Activated T-helper 1 cell treated with anti-CD3 and anti-CD28 coated beads, Interleukin-12 subunit alpha, Interleukin-12 subunit beta, Interleukin-2, Interleukin-4 antibody, amounts not matched to agents 30 ng/mL and 10 ng/mL and 1 ng/mL, durations not matched to agents 14 hours and 24 hours and 36 hours (primary cell): ENCODE measurements at regions not wholly inside any gene's neighbourhood (a gene's known extent, or its start where the extent isn't known, plus 50 kb on each side); places are given as distances from the start of the nearest gene placed in this dataset.
A peak's percentile ranks its signal among the peaks of the same experiment; 100 is the strongest.
"Not testable (repeated sequence)": the region's sequence is repeated elsewhere in the genome, so short reads cannot be mapped to it uniquely, and the experiment has no call there.

Experiments
- DNase-seq: peaks from one replicate; pipeline ENCODE4 v3.0.0; 2021; ENCODE audit warnings: low spot score
- H3K27ac Mint-ChIP-seq: one replicate; pipeline ENCODE4 v1.8.0; 2021; ENCODE audit warnings: mild to moderate bottlenecking, mixed read lengths
- H3K27me3 Mint-ChIP-seq: one replicate; pipeline ENCODE4 v1.8.0; 2022; ENCODE audit warnings: mild to moderate bottlenecking, moderate library complexity, mixed read lengths; ENCODE audit not compliant: insufficient read depth
- H3K36me3 Mint-ChIP-seq: one replicate; pipeline ENCODE4 v1.8.0; 2021; ENCODE audit warnings: low read depth, mixed read lengths
- H3K4me1 Mint-ChIP-seq: one replicate; pipeline ENCODE4 v1.8.0; 2021; ENCODE audit warnings: low read depth, mixed read lengths
- H3K4me3 Mint-ChIP-seq: one replicate; pipeline ENCODE4 v1.8.0; 2021; ENCODE audit warnings: mild to moderate bottlenecking, moderate library complexity, mixed read lengths
- H3K9me3 Mint-ChIP-seq: one replicate; pipeline ENCODE4 v1.8.0; 2021; ENCODE audit warnings: mixed read lengths
- intact Hi-C: fragments of 100-400 bp; cut with micrococcal nuclease; formaldehyde crosslinking; loops from one replicate; pipeline ENCODE4 v1.15.1; 2024

GRCh38 chr13:42405665-42406390, 133.9 kb downstream of the AKAP11 start:
- peaks cover 29% of the 10 kb centered on the region for H3K36me3 Mint-ChIP-seq
- intact Hi-C loops, result loop anchor here (1.0 to 5.0 kb wide), 11 partner anchors 9 to 169 kb away; partner anchors contain the start of gene AKAP11
- H3K27me3 Mint-ChIP-seq, result no peaks in the 10 kb centered on the region
- H3K27ac Mint-ChIP-seq, result peak overlapping the region; percentile 96
- peaks cover 4% of the 10 kb centered on the region for H3K9me3 Mint-ChIP-seq
- peak overlapping the region; percentile 60 for H3K4me3 Mint-ChIP-seq
- peaks cover 60% of the 10 kb centered on the region for H3K4me1 Mint-ChIP-seq
- DNase-seq, result no peak

GRCh38 chr13:42409075-42409474, 137.1 kb downstream of the AKAP11 start:
- Mint-ChIP-seq H3K9me3 (peaks cover 4% of the 10 kb centered on the region), H3K27ac (no peak overlapping the region), H3K36me3 (peaks cover 30% of the 10 kb centered on the region), H3K4me3 (no peak overlapping the region), H3K27me3 (no peaks in the 10 kb centered on the region), H3K4me1 (peaks cover 45% of the 10 kb centered on the region)
- no peak for DNase-seq
- intact Hi-C loops, result loop anchor here (5.0 kb wide), 2 partner anchors 38 to 77 kb away; no protein-coding TSS in a partner anchor

GRCh38 chr13:42409551-42409950, 137.6 kb downstream of the AKAP11 start:
- Mint-ChIP-seq H3K4me3 (no peak overlapping the region), H3K36me3 (peaks cover 35% of the 10 kb centered on the region), H3K4me1 (peaks cover 45% of the 10 kb centered on the region), H3K27ac (no peak overlapping the region), H3K9me3 (peaks cover 4% of the 10 kb centered on the region), H3K27me3 (no peaks in the 10 kb centered on the region)
- DNase-seq, result no peak
- intact Hi-C loops, result loop anchor here (5.0 kb wide), 2 partner anchors 38 to 77 kb away; no protein-coding TSS in a partner anchor

GRCh38 chr13:42412812-42413483, 141.0 kb downstream of the AKAP11 start:
- H3K9me3 Mint-ChIP-seq, result peaks cover 5% of the 10 kb centered on the region
- intact Hi-C loops, result no loop called here
- H3K27me3 Mint-ChIP-seq, result no peaks in the 10 kb centered on the region
- peaks cover 24% of the 10 kb centered on the region for H3K4me1 Mint-ChIP-seq
- no peak overlapping the region for H3K4me3 Mint-ChIP-seq
- no peak for DNase-seq
- H3K36me3 Mint-ChIP-seq, result peaks cover 31% of the 10 kb centered on the region
- H3K27ac Mint-ChIP-seq, result no peak overlapping the region

GRCh38 chr13:42413484-42413815, 141.5 kb downstream of the AKAP11 start:
- Mint-ChIP-seq H3K27ac (no peak overlapping the region), H3K9me3 (peaks cover 4% of the 10 kb centered on the region), H3K27me3 (no peaks in the 10 kb centered on the region), H3K4me1 (peaks cover 24% of the 10 kb centered on the region), H3K36me3 (peaks cover 27% of the 10 kb centered on the region), H3K4me3 (no peak overlapping the region)
- intact Hi-C loops, result no loop called here
- DNase-seq, result no peak

- Mint-ChIP-seq H3K27me3 (peaks cover 2% of the 10 kb centered on the region), H3K4me3 (no peak overlapping the region), H3K4me1 (peaks cover 51% of the 10 kb centered on the region), H3K9me3 (peaks cover 15% of the 10 kb centered on the region), H3K27ac (peak overlapping the region; percentile 23), H3K36me3 (peaks cover 21% of the 10 kb centered on the region)
- intact Hi-C loops, result no loop called here
- no peak for DNase-seq
These were observed 145.7 kb downstream of the AKAP11 start for GRCh38 chr13:42417626-42418025.

GRCh38 chr13:42418184-42418583, 146.2 kb downstream of the AKAP11 start:
- H3K27ac Mint-ChIP-seq, result no peak overlapping the region
- peaks cover 20% of the 10 kb centered on the region for H3K9me3 Mint-ChIP-seq
- H3K4me3 Mint-ChIP-seq, result no peak overlapping the region
- H3K4me1 Mint-ChIP-seq, result peaks cover 45% of the 10 kb centered on the region
- DNase-seq, result no peak
- H3K27me3 Mint-ChIP-seq, result peaks cover 2% of the 10 kb centered on the region
- intact Hi-C loops, result no loop called here
- peaks cover 27% of the 10 kb centered on the region for H3K36me3 Mint-ChIP-seq

GRCh38 chr13:42420304-42420703, 148.4 kb downstream of the AKAP11 start:
- H3K4me1 Mint-ChIP-seq, result peaks cover 43% of the 10 kb centered on the region
- peaks cover 18% of the 10 kb centered on the region for H3K36me3 Mint-ChIP-seq
- peaks cover 35% of the 10 kb centered on the region for H3K9me3 Mint-ChIP-seq
- H3K4me3 Mint-ChIP-seq, result peak overlapping the region; percentile 54
- no peak for DNase-seq
- H3K27me3 Mint-ChIP-seq, result peaks cover 2% of the 10 kb centered on the region
- intact Hi-C loops, result loop anchor here (1.0 kb wide), 6 partner anchors 14 to 154 kb away; partner anchors contain the start of gene TNFSF11
- H3K27ac Mint-ChIP-seq, result peak overlapping the region; percentile 83

GRCh38 chr13:42422681-42423080, 150.7 kb downstream of the AKAP11 start:
- no peak for DNase-seq
- peaks cover 15% of the 10 kb centered on the region for H3K36me3 Mint-ChIP-seq
- peaks cover 39% of the 10 kb centered on the region for H3K4me1 Mint-ChIP-seq
- peaks cover 30% of the 10 kb centered on the region for H3K9me3 Mint-ChIP-seq
- H3K27ac Mint-ChIP-seq, result no peak overlapping the region
- peaks cover 2% of the 10 kb centered on the region for H3K27me3 Mint-ChIP-seq
- intact Hi-C loops, result no loop called here
- H3K4me3 Mint-ChIP-seq, result no peak overlapping the region

GRCh38 chr13:42424182-42424581, 149.8 kb upstream of the TNFSF11 start:
- Mint-ChIP-seq H3K27me3 (peaks cover 2% of the 10 kb centered on the region), H3K4me1 (peaks cover 25% of the 10 kb centered on the region), H3K9me3 (peaks cover 30% of the 10 kb centered on the region), H3K27ac (no peak overlapping the region), H3K36me3 (peaks cover 15% of the 10 kb centered on the region), H3K4me3 (no peak overlapping the region)
- intact Hi-C loops, result no loop called here
- no peak for DNase-seq

- H3K27me3 Mint-ChIP-seq, result peaks cover 2% of the 10 kb centered on the region
- H3K9me3 Mint-ChIP-seq, result peaks cover 61% of the 10 kb centered on the region
- H3K4me1 Mint-ChIP-seq, result peaks cover 10% of the 10 kb centered on the region
- H3K4me3 Mint-ChIP-seq, result no peak overlapping the region
- intact Hi-C loops, result loop anchor here (5.0 kb wide), 1 partner anchor 38 kb away; no protein-coding TSS in a partner anchor
- DNase-seq, result no peak
- no peak overlapping the region for H3K27ac Mint-ChIP-seq
- peaks cover 27% of the 10 kb centered on the region for H3K36me3 Mint-ChIP-seq
These were observed 128.6 kb upstream of the TNFSF11 start for GRCh38 chr13:42445354-42445753.

GRCh38 chr13:42446597-42446996, 127.4 kb upstream of the TNFSF11 start:
- not testable (repeated sequence) for H3K27ac Mint-ChIP-seq, H3K27me3 Mint-ChIP-seq, H3K4me3 Mint-ChIP-seq, H3K4me1 Mint-ChIP-seq, DNase-seq
- intact Hi-C loops, result loop anchor here (5.0 kb wide), 1 partner anchor 39 kb away; no protein-coding TSS in a partner anchor
- Mint-ChIP-seq H3K9me3 (peaks cover 57% of the 10 kb centered on the region), H3K36me3 (peaks cover 23% of the 10 kb centered on the region)

- peaks cover 11% of the 10 kb centered on the region for H3K4me1 Mint-ChIP-seq
- H3K4me3 Mint-ChIP-seq, result no peak overlapping the region
- DNase-seq, result no peak
- H3K36me3 Mint-ChIP-seq, result peaks cover 6% of the 10 kb centered on the region
- H3K27me3 Mint-ChIP-seq, result peaks cover 2% of the 10 kb centered on the region
- H3K9me3 Mint-ChIP-seq, result peaks cover 19% of the 10 kb centered on the region
- no peak overlapping the region for H3K27ac Mint-ChIP-seq
- intact Hi-C loops, result no loop called here
These were observed 120.8 kb upstream of the TNFSF11 start for GRCh38 chr13:42453091-42453645.
